HS-27A (cell line): ENCODE measurements at regions not wholly inside any gene's neighbourhood (a gene's known extent, or its start where the extent isn't known, plus 50 kb on each side); places are given as distances from the start of the nearest gene placed in this dataset.

Experiments
- DNase-seq: peaks from one replicate; pipeline ENCODE4 v3.0.0-alpha.2; 2012; ENCODE audit warnings: low read depth, missing footprints

DNA sequence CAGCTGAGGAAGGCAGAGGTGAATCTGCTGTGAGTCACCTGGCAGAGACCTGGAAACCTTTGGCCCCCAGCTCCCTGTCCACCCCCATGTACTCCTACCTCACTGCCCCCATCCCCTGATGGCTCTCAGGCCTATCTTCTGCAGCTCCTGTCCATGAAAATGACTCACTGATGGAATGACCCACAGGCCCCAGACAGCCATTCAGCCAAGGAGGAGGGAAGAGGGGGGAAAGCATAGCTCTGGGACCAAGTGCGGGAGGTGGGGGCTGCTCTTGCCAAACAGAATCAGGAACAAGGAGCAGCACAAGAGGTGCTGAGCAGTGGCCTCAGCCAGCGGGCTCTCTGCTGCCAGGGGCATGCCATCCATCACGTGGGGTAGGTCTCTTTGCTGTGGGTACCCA lies 111.4 kb upstream of the C1QTNF9B start:
- DNase-seq: no peak

DNA sequence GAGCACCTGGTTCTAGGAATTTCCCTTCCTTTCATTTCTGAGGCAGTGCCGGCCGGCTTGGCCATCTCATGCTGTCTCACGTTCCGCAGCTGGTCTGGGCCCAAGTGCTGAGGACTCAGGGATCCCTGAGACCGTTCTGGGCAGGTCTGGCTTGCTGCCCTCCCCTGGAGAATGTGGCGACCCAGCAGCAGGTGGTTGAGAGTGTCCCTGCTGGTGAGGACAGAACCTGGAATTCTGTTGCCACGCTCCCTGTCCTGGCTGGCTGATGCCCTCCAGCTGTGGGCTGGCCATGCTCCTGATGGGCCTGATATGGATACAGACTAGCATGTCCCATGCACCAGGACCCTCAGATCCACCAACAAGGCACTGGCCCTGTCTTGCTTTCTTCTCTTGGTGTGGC lies 114.0 kb upstream of the C1QTNF9B start:
- no peak for DNase-seq

DNA sequence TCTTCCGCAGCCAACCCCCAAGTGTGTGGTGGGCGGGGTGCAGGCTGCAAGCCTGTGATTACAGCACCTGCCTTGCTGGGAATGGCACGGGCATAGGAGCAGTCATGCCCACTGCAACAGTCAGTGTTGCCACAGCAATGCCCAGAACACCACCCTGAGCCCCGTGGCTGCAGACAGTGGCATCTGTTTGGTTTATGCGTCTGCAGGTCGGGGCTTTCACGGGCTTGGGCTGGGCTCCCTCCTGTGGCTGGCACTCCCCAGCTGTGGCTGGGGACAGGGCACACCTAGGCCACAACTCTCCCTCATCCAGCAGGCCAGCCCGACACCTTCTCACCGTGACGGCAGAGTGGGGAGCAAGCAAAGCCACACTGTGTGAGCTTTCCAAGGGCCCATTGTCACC lies 115.3 kb upstream of the C1QTNF9B start:
- no peak for DNase-seq

GRCh38 chr13:24013189-24013588 lies 115.9 kb upstream of the C1QTNF9B start:
- DNase-seq: no peak

DNA sequence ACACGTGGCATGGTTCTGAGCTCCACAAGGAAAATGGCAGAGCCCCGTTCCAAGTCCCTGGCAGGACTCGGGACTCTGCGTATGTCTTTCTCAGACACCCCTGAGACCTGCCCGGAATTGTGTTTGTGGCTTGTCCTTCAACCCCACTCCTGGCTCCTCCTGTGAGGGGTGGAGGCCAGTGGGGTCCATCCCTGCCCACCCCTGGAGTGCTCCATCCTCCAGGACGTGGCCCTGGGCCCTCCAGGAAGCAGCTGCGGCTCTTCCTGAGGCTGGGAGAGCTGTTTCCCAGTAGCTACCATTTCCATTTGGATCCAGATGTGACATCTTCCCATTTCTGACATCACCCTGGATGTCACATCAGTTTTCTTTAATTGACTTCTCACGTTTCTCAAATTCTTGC lies 118.7 kb upstream of the C1QTNF9B start:
- no peak for DNase-seq

- no peak for DNase-seq
These were observed 125.3 kb upstream of the C1QTNF9B start for GRCh38 chr13:24022568-24022967.

GRCh38 chr13:24023073-24023472 lies 125.8 kb upstream of the C1QTNF9B start:
- DNase-seq: no peak

GRCh38 chr13:24027494-24027893 lies 130.2 kb upstream of the C1QTNF9B start:
- DNase-seq: no peak

GRCh38 chr13:24032252-24032651 lies 128.3 kb upstream of the SPATA13 start:
- DNase-seq: no peak

DNA sequence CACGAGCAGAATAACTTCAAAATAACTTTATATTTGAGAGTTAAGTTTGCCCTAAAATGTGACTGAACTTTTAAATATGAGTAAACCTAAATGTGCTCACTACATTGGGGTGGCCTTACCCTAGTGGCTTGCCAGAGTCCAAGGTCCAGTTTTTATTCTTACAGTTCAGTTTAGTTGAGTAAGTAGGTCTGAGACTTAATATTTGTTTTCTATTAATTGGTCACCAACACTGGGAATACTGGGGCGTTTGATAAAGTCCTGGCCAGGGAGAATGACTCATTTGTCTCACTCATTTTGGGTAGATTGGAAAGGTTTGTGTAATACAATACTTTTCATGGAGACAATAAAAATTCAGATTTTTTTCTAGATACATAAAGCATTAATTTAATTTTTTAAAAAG lies 127.8 kb upstream of the SPATA13 start:
- DNase-seq: no peak

DNA sequence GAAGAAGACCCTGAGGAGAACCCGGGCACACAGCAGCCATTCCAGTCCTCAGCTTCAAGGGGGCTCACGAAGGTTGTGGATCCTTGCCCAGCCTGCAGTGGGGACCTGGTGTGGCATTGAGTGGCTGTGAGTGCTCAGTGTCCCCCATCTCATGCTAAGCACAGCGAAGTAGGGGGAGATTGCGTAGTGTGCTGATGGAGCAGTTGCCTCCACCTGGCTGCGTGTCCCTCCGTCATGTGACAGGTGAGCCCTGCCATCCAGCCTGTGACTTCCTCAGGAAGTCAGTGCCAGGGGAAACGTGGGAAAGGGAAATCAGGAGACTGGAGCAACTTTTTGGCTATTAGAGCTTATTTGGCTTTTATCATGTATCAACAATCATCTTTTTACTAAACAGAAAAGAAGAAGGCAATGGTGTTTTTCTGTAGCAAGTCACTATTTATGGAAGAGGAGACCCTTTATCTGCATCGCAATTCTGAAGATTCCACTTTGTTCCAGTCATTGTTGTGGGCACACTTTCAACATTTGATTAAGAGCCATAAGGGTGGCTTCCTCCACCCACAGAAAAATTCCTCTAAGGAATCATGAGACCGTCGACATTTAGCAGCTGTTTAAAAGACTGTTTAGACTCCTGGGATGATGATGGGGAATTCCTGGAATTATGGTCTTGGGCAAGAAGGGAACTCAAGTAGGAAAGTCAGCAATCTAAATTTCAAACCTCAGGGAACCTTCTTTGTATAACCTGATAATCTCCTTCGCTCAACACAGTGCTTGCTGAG lies 126.8 kb upstream of the SPATA13 start:
- no peak for DNase-seq

DNA sequence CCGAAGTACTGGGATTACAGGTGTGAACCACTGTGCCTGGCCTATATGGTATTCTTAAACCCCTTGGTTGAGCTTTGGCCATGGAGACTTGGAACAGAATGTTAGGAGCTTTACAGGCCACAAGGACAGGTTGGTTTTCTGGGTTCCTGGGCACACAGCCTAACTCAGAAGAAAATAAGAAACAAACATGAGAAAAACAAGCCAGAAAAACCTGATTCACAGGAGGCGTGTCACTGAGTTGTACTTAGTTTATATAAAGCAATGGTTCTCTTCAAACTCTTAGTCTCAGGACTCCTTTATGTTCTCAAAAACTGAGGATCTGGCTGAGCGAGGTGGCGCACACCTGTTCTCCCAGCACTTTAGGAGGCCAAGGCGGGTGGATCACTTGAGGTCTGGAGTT lies 125.1 kb upstream of the SPATA13 start:
- DNase-seq: no peak

DNA sequence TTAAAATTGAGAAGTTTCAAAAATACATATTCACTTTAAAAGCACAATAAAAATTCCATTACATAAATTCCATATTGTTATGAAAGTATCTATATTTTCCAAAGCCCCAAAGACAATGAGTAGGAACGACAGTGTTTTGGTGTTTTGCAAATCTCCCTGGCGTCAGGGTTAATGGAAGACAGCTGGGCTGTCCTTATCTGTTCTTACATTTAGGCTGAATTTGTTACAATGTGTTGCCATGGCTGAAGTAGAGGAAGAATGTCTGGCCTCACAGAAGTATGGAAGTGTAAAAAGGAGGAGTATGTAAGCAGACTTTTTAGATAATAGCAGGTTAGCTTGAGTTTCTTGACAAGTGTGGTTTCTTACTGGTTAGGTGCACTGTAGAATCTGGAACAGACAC lies 124.4 kb upstream of the SPATA13 start:
- DNase-seq: no peak

DNA sequence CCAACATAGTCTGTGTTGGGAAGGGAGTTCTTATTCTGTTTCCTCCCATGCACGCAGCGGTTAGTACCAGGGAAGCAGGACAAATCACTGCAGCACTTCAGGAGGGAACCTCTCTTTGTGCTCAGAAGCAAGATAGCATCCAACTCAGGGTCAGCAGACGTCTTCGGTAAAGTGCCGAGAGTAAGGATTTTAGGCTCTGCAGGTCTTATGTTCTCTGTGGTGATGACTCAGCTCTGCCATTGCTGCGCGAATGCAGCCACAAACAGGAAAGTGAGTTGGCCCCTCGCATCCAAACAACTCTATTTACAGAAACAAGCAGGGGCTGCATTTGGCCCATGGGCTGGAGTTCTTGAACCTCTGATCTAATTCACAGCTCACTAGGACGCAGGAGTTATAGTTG lies 122.1 kb upstream of the SPATA13 start:
- no peak for DNase-seq

GRCh38 chr13:24038841-24039330 lies 121.6 kb upstream of the SPATA13 start:
- no peak for DNase-seq

DNA sequence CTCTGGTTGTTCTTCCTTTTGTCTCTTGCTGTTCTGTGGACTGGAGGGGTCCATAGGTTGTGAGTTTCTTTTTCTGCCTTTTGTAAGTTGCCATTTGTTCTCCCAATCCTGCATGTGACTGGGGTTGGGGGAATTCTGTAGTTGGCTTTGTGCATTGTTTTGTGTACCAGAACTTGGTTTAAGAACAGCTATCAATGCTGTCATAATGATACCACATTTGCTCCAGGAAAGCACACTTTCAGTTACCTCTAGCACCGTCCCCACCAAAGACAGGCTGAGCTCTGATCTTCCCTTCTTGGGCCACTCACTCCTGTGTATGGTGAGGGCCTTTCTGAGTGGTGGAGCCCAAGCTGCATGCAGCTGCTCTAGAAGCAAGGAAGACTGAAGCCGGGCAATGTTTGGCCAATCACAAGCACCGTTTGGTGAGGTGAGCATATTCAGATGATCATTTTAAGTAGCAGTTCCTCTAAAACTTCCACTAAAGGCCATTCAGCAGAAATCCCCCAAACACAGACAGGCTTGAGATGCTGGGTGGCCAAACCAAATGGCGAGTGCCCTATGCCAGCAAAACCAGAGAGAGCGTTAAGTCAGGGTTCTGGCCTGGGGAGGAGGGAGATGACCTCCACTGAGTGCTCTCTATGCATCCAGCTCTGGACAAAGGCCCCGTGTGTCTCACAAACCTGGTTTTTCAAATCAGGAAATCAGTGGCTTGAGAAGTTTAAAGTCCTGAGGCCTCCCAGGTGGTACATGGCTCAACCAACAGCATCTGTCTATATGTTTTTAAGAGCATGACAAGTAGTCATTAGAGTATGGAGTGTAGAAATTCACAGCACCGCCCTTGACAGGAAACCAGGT lies 120.7 kb upstream of the SPATA13 start:
- no peak for DNase-seq

DNA sequence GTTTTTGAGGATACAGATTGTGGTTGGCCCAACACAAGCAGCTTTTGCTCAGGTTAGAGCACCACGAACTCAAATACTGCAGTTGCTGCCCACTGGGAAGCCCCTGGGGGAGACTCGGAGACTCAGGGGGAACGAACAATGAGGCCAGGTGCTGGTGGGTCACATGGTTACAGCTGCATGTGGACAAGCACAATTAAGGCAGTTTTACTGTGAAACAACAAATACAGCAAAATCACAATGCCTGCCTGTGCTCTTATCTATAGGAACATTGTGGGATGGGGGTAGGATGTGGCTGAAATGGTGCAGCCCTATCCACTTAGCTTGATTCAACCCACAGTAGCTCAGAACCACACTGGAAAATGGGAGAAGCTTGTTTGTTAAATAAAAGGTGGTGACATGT lies 119.7 kb upstream of the SPATA13 start:
- DNase-seq: no peak

GRCh38 chr13:24041651-24042225 lies 118.8 kb upstream of the SPATA13 start:
- DNase-seq: no peak

GRCh38 chr13:24042710-24043440 lies 117.6 kb upstream of the SPATA13 start:
- DNase-seq: no peak

- DNase-seq: no peak
These were observed 116.8 kb upstream of the SPATA13 start for GRCh38 chr13:24043590-24044350.

GRCh38 chr13:24045597-24045996 lies 114.9 kb upstream of the SPATA13 start:
- DNase-seq: no peak
